GM18867 (cell line): ENCODE measurements at regions not wholly inside any gene's neighbourhood (a gene's known extent, or its start where the extent isn't known, plus 50 kb on each side); places are given as distances from the start of the nearest gene placed in this dataset.
"Not testable (repeated sequence)": the region's sequence is repeated elsewhere in the genome, so short reads cannot be mapped to it uniquely, and the experiment has no call there.

ENCODE experiments used
- ATAC-seq: cut with Tn5 transposase; IDR thresholded peaks from one replicate; pipeline ENCODE4 v1.9.1; 2021; ENCODE audit warnings: mild to moderate bottlenecking, moderate library complexity; ENCODE audit not compliant: unreplicated experiment

DNA sequence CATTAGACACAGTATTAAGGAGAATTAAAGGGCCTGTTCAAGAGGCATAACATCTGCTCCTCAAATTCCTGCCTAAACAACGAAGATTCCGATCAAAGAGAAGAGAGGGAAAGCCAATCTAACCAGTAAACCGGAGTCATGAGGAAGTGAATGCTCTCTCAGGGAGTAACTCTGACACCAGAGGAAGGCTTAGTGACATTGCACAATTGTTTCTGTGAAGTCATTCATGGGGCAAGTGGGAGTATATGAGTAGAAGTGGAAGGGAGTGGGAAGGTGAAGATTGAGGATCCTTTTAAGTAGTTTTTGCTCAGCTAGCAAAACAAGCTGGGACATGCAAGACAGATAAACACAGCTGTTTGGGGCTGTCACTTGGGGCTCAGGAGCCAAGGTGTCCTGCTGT is 136.4 kb upstream of the FAM174A start:
- not testable (repeated sequence) for ATAC-seq

DNA sequence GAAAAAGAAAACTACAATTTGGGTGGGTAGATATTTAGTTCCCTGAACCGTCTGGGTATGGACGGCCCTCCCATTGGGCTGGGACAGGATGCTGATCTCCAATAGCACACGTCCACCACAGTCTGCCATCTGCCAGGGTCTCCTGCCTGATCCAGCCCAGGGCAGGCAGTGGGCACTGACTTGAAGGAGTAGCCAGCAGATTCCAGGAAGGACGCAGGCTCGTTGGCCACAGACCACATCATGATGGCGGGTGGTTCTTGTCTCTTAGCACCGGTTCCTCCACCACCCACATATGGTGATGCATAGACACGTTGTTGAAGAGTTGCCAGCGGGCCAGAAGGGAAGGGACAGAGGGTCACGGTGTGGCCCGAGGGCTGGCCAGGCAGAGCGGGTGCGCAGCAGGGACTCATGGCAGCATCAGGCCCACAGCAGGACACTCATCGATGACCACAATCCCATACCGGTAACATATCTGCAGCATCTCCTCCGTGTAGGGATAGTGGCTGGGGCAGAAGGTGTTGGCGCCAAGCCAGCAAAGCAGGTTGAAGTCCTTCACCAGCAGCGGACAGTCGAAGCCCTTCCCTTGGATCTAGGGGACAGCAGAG is 155.8 kb upstream of the FAM174A start:
- not testable (repeated sequence) for ATAC-seq

DNA sequence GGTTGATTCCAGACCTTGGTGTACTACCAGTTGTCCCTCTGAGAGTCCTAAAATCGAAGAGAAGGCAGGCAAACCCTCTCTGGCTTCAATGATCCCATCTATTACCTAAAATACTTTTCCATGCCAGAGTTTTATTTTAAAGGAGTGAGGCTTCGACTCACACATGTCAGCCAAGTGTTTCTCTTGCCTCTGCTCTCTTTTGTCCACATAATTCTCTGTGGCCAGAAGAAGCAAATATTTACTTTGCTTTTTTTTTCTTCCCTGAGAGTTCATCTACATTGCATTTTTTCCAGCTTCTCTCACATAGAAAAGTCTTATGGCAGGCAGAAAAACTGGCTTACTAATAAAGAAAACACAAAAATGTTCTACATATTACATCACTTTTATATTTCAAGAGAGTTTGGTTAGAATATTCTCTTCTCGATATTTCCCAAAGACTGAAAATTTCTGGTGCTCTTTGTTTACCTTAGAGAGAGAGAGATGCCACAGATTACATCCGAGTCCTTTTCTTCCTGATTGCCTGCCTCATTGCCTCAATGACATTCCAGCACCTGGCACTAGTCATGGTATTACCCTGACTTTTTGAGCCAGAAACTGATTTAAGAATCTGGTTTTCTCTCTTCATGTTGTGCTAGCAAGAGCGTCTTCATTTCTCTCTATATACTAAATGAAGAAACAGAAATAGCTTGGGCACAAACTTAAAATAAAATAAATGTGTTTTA is 170.3 kb upstream of the FAM174A start:
- not testable (repeated sequence) for ATAC-seq

- not testable (repeated sequence) for ATAC-seq
Measured at GRCh38 chr5:100364343-100364742, 170.8 kb upstream of the FAM174A start.

DNA sequence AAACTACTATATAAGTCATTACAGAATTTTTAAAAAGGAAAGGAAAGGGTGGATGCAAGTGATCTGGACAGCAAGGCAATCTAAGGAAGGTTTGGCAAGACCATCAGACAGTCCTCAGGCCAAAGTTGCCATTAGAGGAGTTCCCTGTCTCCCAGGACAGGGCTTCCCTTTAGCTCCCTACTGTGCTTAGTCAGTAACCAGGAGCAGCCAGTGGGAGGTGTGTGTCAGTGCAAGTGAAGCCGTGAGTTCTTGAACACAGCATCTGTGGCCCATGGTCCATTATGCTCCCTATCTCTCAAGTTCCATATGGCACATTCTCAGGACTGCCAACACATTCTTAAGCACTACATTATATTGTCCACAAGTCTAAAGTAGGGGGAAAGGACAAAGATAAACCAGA is 175.2 kb upstream of the FAM174A start:
- ATAC-seq: not testable (repeated sequence)

GRCh38 chr5:100346269-100346668 is 188.9 kb upstream of the FAM174A start:
- not testable (repeated sequence) for ATAC-seq

- ATAC-seq: not testable (repeated sequence)
Measured at GRCh38 chr5:100341485-100341884, 193.7 kb upstream of the FAM174A start.

- ATAC-seq: no peak
Measured at GRCh38 chr5:100322483-100322882, 212.7 kb upstream of the FAM174A start.

- no peak for ATAC-seq
Measured at GRCh38 chr5:100319885-100320284, 215.3 kb upstream of the FAM174A start.

GRCh38 chr5:100313657-100314056 is 221.5 kb upstream of the FAM174A start:
- no peak for ATAC-seq

- ATAC-seq: no peak
Measured at GRCh38 chr5:100311806-100312205, 223.4 kb upstream of the FAM174A start.

DNA sequence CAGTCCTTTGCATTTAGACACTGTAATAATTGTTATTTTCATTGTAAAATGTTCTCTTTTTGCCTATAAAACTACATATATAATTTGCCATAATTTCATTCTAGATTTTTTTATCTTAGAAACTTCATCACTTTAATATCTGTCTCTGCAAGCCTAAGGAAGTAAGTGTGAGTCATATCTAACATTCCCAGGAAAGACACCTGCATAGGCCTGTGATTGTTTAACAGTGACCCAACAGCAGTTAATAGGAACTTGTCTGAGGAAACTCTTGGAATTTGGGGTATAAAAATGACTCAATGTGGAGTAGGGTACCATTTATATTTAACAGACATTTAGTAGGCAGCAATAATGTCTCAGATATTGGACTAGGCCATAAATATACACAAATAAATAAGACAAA is 229.2 kb upstream of the FAM174A start:
- no peak for ATAC-seq

DNA sequence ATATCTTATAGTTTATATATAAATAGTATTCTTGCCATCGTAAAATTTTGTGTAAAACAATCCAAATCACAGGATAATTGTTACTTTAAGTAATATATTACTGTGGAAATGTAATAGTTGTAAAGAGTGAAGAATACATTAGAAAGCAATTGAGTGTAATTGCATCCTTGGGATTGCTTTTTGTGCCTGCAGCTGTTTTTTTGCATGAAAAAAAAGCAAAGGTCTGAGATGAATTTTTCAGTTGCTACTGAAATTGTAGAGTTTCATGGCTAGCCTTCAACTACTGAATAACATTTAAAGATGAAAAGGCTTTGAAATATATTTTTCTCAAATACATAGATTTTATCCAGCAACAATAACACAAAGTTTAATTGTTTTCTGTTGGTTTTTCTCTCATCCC is 232.0 kb upstream of the FAM174A start:
- ATAC-seq: no peak

DNA sequence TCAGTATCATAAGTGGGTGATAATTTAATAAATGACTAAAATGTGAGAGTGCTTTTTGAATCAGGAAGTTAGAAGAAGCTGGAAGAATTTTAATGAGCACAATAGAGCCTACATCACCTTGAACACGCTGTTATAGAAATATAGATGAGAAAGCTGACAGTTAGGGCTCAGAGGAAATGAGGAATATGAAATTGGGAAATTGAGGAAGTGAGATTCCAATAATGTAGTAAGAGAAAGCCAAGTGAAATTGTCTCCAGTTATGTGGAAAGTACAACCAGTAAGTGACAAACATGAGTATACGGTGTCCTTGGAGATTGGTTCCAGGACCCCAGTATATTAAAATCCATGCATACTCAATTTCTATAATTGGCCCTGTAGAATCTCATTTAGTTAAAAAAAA is 235.9 kb upstream of the FAM174A start:
- ATAC-seq: no peak

GRCh38 chr5:100276071-100276470 is 259.1 kb upstream of the FAM174A start:
- no peak for ATAC-seq

- no peak for ATAC-seq
Measured at GRCh38 chr5:100275631-100276030, 259.5 kb upstream of the FAM174A start.

GRCh38 chr5:100273846-100274580 is 261.2 kb upstream of the FAM174A start:
- no peak for ATAC-seq

DNA sequence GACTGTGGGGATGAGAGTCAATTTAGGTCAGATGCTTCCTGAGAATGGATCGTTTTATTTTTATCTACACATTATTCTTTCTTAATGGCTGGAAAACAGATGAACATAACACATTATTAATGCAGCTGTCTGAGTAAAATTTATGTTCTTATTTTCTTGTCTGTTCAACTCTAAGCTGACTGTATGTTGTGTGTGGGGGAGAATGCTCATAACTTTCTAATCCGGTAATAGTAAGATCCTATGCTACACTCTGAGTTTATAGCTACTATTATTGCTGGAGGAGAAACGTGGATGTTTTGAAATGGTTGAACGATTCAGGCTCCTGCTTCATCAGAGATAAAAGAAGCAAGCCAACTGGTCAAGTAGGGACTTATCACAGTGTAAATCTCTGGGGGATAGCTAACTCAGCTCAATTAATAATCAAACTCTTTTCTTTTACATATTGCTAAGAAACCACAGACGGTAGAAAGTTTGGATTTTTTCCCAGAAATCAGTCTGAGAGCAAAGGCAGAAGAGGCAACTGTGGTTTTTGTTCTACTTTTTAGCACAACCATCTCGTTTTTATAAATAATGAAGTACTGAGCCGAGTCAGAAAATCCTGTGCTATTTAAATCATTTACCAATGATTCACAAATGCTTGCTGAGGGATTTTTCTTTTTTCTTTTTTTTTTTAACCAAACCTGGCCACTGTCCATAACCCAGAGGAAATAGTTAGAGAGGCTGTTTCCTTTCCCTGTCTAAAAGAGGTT is 265.0 kb upstream of the FAM174A start:
- no peak for ATAC-seq

DNA sequence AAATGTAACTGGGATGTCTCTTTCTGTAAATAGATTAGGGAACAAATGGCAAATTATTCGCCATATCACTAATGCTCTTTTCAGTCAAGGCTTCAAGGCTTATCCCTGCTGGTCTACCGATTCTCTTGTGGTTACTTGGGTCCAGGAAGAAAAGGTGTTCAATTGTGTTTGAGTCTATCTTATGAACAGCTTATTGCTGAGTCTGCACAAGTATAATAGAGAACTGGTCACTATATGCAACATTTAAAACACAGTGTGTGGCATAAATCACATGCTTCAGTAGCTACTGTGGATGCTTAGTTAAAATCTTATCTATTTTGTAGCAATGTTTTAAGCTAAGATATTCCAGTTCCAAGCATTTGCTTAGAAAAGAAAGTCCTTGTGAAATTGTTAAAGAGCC is 274.2 kb upstream of the FAM174A start:
- ATAC-seq: no peak

GRCh38 chr5:100252944-100253343 is 282.2 kb upstream of the FAM174A start:
- ATAC-seq: no peak

GRCh38 chr5:100252037-100252436 is 283.1 kb upstream of the FAM174A start:
- ATAC-seq: no peak
